ENCODE measurements at regions not wholly inside any gene's neighbourhood (a gene's known extent, or its start where the extent isn't known, plus 50 kb on each side); places are given as distances from the start of the nearest gene placed in this dataset.
"Not testable (repeated sequence)": the region's sequence is repeated elsewhere in the genome, so short reads cannot be mapped to it uniquely, and the experiment has no call there.

DNA sequence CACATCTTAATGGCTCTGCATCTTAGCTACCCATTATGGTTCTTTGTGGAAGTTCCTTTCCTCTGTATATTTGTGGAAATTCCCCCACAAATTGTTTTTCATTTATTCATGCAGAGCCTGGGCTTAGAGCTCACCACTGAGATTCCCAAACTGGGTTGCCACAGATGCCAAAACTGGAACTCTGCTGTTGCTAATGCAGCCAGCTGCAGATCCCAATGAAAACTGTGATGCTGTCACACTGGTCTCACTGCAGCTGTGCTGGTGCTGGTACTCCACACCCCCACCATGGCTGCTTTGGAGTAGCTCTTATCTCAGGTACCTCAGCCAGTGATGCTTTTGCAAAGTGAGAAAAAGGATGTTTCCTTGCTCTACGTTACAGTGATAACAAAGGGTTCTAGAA is 87.7 kb downstream of the DCK start:
- no peaks in the 10 kb centered on the region for H3K9me3 Mint-ChIP-seq
- H3K27me3 Mint-ChIP-seq (ENCODE audit: low read depth), result peaks cover 5% of the 10 kb centered on the region
- H3K4me1 Mint-ChIP-seq (ENCODE audit: low read depth), result no peaks in the 10 kb centered on the region

DNA sequence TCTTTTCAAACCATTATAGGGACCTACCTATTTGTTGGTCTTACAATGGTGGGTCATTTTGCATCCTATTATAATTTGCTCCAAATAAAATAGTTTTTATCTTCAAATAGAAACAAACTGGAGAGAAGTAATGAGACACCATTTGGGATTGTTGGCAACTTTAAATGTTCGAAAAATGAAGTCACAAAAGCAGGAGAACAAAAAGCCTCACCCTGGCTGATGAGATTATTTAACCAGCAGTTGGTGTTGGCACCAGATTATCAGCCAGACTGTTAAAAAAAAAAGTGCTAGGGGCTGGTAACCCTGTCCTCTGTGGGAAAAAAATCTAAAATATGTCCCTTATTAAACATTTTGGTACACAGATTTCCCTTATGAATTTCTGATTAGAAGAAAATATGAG is 100.3 kb downstream of the DCK start:
- peaks cover 7% of the 10 kb centered on the region for H3K9me3 Mint-ChIP-seq
- no peak overlapping the region for H3K4me3 Mint-ChIP-seq
- peaks cover 5% of the 10 kb centered on the region for H3K4me1 Mint-ChIP-seq (ENCODE audit: low read depth)
- no peaks in the 10 kb centered on the region for H3K36me3 Mint-ChIP-seq (ENCODE audit: low read depth)
- peaks cover 3% of the 10 kb centered on the region for H3K27me3 Mint-ChIP-seq (ENCODE audit: low read depth)
- no peak overlapping the region for H3K27ac Mint-ChIP-seq

More for the DNA sequence above, 87.7 kb downstream of the DCK start:
- Mint-ChIP-seq H3K27ac (no peak overlapping the region), H3K4me3 (no peak overlapping the region), H3K36me3 (ENCODE audit: low read depth) (no peaks in the 10 kb centered on the region)

DNA sequence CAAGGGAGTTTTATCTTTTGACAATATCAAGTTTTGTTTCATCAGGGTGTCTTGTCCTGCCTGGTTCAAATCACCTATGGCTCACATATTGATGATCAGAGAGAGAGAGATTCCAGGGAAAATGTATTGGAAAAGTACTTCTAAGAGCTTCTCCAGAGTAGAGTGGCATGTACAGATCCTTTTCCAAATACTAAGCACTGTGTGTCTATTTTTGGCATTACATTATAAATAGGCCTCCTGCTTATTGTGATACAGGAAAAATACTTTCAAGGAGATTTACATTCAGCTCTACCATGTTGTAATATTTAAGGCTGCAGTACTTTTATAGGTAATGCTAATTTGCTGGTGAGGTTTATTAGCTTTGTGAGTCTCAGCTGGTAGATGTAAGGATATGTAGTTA is 100.8 kb downstream of the DCK start:
- no peak overlapping the region for H3K27ac Mint-ChIP-seq
- H3K4me1 Mint-ChIP-seq (ENCODE audit: low read depth), result peaks cover 5% of the 10 kb centered on the region
- no peak overlapping the region for H3K4me3 Mint-ChIP-seq
- peaks cover 6% of the 10 kb centered on the region for H3K27me3 Mint-ChIP-seq (ENCODE audit: low read depth)
- H3K36me3 Mint-ChIP-seq (ENCODE audit: low read depth), result no peaks in the 10 kb centered on the region
- H3K9me3 Mint-ChIP-seq, result peaks cover 7% of the 10 kb centered on the region

DNA sequence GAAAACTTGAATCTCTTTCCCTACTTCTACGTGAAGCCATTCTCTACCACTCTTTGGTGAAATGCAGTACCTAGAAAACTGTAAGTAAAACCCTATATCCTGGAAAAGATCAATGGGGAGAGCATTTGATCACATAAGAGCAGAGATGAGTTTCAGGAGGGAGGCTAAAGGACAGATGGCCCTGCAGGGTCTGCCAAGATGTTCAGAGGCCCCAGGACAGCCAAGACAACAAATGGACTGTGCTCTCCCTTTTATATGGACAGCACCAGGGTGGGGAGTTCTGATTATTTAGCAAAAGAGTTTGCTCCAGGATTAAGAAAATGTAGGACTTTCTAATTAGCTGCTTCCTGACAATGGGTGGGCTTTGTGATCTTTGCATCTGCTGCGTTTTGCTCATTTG is 101.7 kb downstream of the DCK start:
- Mint-ChIP-seq H3K27me3 (ENCODE audit: low read depth) (peaks cover 15% of the 10 kb centered on the region), H3K36me3 (ENCODE audit: low read depth) (no peaks in the 10 kb centered on the region), H3K4me1 (ENCODE audit: low read depth) (peaks cover 5% of the 10 kb centered on the region), H3K4me3 (no peak overlapping the region), H3K9me3 (peaks cover 7% of the 10 kb centered on the region), H3K27ac (no peak overlapping the region)

DNA sequence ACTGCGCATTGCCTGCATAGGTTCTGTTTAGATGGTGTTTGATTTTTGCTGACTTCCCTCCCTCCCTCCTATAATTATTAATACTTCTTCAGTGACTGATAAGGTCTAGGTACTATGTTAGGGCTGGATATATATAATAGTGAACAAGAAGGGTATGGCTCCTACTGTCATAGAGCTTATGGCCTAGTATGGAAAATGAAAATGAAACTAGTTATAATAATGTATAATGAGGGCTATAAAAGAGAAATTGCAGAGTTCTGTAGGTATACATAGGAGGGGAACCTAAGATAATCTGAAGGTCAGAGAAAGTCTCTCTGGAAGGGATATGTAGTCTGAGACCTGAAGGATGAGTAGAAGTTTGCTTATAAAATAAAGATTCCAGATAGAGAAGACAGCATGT is 102.1 kb downstream of the DCK start:
- H3K4me3 Mint-ChIP-seq, result no peak overlapping the region
- H3K27ac Mint-ChIP-seq, result no peak overlapping the region
- peaks cover 19% of the 10 kb centered on the region for H3K27me3 Mint-ChIP-seq (ENCODE audit: low read depth)

DNA sequence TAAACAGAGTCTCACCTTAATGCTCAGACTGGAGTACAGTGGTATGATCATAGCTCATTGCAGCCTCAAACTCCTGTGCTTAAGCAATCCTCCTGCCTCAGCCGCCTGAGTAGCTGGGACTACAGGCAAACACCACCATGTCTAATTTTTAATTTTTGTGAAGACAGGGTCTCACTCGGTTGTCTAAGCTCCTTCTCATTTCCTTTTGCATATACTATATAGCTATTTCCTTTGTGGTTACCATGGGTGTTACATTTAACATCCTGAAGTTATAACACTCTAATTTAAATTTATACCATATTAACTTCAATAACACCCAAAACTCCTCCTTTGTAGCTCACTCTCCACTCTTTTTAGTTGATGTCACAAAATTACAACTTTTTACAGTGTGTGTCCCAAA is 114.3 kb downstream of the DCK start:
- no peaks in the 10 kb centered on the region for H3K27me3 Mint-ChIP-seq (ENCODE audit: low read depth)
- no peak overlapping the region for H3K27ac Mint-ChIP-seq
- H3K9me3 Mint-ChIP-seq, result no peaks in the 10 kb centered on the region
- peaks cover 4% of the 10 kb centered on the region for H3K4me1 Mint-ChIP-seq (ENCODE audit: low read depth)
- H3K36me3 Mint-ChIP-seq (ENCODE audit: low read depth), result no peaks in the 10 kb centered on the region
- no peak overlapping the region for H3K4me3 Mint-ChIP-seq

More for the DNA sequence above, 102.1 kb downstream of the DCK start:
- peaks cover 5% of the 10 kb centered on the region for H3K4me1 Mint-ChIP-seq (ENCODE audit: low read depth)
- H3K9me3 Mint-ChIP-seq, result peaks cover 10% of the 10 kb centered on the region
- H3K36me3 Mint-ChIP-seq (ENCODE audit: low read depth), result no peaks in the 10 kb centered on the region

DNA sequence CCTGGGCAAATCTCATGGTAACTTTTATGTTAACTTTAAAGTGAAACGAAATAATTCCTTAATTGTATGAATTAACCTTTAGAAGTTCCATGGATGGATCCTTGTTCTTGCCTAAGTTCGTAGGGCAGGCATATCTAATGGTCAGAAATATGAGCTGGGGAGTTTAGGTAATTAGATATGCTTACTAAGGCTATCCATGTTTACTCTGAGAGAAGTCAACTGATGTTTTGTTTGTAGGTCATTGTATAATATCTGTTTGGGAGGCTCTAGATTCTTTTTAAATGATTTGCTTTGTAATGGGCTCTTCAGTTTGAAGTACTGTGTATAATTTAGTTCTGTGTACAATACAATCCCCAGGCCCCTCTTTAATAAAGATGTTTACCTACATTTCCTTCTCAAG is 117.0 kb downstream of the DCK start:
- Mint-ChIP-seq H3K27me3 (ENCODE audit: low read depth) (no peaks in the 10 kb centered on the region), H3K36me3 (ENCODE audit: low read depth) (no peaks in the 10 kb centered on the region), H3K27ac (no peak overlapping the region), H3K4me3 (no peak overlapping the region), H3K9me3 (no peaks in the 10 kb centered on the region), H3K4me1 (ENCODE audit: low read depth) (peaks cover 4% of the 10 kb centered on the region)

DNA sequence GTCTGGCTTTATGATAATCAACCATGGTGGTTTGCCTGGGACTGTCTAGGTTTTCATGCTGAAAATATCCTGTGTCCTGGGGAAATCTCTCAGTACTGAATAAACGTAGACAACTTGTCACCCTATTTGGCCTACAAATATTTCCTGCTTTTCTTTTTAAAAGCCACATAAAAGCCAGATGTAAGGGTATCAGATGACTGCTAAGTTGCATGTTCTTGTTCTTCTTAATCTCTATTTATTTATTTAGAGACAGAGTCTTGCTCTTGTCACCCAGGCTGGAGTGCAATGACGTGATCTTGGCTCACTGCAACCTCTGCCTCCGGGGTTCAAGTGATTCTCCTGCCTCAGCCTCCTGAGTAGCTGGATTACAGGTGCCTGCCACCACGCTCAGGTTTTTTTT is 117.7 kb downstream of the DCK start:
- not testable (repeated sequence) for H3K4me1 Mint-ChIP-seq (ENCODE audit: low read depth); H3K36me3 Mint-ChIP-seq (ENCODE audit: low read depth); H3K27ac Mint-ChIP-seq; H3K27me3 Mint-ChIP-seq (ENCODE audit: low read depth); H3K4me3 Mint-ChIP-seq; H3K9me3 Mint-ChIP-seq

DNA sequence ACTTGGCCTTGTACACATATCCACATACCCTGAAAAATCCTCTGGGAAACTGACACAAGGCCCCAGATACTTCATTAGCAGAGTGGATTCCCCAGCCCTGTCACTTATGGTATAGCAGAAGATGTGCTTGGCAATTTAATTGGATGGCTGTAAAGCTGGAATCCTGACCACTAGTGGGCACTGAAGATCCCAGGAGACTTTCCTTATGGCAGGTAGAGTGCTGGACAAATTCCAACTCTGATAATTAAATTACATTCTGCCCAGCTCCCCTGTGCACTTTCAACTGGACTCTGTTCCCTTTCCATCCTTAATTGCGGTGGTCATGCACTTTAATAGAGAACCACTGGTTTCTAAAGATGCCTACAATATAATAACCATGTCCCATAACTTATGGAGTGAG is 119.8 kb downstream of the DCK start:
- Mint-ChIP-seq H3K27ac (no peak overlapping the region), H3K36me3 (ENCODE audit: low read depth) (no peaks in the 10 kb centered on the region), H3K4me1 (ENCODE audit: low read depth) (no peaks in the 10 kb centered on the region), H3K27me3 (ENCODE audit: low read depth) (no peaks in the 10 kb centered on the region), H3K9me3 (no peaks in the 10 kb centered on the region), H3K4me3 (no peak overlapping the region)

DNA sequence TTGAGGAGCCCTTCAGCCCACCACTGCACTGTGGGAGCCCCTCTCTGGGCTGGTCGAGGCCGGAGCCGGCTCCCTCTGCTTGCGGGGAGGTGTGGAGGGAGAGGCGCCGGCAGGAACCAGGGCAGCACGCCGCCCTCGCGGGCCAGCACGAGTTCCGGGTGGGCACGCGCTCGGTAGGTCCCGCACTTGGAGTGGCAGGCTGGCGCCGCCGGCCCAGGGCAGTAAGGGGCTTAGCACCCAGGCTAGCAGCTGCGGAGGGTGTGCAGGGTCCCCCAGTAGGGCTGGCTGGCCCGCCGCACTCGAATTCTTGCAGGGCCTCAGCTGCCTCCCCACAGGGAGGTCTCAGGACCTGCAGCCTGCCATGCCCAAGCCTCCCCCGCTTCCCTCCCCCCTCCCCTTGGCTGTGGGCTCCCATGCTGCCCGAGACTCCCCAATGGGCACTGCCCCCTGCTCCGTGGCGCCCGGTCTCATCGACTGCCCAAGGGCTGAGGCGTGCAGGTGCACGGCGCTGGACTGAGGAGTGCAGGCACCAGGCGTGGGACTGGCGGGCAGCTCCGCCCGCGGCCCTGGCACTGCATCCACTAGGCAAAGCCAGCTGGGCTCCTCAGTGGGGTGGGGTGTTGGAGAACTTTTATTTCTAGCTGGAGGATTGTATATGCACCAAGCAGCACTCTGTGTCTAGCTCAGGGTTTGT is 127.5 kb downstream of the DCK start:
- no peaks in the 10 kb centered on the region for H3K36me3 Mint-ChIP-seq (ENCODE audit: low read depth)
- H3K9me3 Mint-ChIP-seq, result peaks cover 4% of the 10 kb centered on the region
- H3K4me1 Mint-ChIP-seq (ENCODE audit: low read depth), result no peaks in the 10 kb centered on the region
- H3K27me3 Mint-ChIP-seq (ENCODE audit: low read depth), result no peaks in the 10 kb centered on the region
- H3K27ac Mint-ChIP-seq, result no peak overlapping the region
- no peak overlapping the region for H3K4me3 Mint-ChIP-seq

DNA sequence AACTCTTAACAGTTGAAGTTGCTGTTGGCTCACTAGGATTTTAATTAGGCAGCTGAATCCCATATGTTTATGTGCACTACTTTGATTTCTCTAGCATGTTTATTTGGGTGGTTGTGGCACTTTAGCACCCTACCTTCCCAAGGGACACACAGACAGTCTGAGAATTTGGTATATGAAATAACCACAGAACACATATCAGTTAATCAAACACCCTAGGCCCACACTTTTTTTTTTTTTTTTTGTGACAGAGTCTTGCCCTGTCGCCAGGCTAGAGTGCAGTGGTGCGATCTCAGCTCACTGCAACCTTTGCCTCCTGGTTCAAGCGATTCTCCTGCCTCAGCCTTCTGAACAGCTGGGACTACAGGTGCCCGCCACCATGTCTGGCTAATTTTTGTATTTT is 130.5 kb downstream of the DCK start:
- Mint-ChIP-seq H3K4me3 (no peak overlapping the region), H3K27me3 (ENCODE audit: low read depth) (peaks cover 8% of the 10 kb centered on the region), H3K9me3 (peaks cover 4% of the 10 kb centered on the region), H3K4me1 (ENCODE audit: low read depth) (no peaks in the 10 kb centered on the region), H3K27ac (no peak overlapping the region), H3K36me3 (ENCODE audit: low read depth) (no peaks in the 10 kb centered on the region)

DNA sequence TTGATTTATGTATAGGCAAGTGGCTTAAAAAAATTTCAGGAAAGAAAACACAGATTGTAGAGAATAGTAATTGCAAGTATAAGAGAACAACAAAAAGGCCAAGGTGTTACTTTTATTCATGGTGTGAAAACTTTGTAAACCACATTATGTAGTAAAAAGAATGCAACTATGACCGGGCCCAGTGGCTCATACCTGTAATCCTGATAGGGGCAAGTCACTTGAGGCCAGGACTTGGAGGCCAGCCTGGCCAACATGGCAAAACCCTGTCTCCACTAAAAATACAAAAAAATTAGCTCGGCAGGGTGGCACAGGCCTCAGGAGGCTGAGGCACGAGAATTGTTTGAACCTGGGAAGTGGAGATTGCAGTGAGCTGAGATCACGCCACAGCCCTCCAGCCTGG is 131.7 kb downstream of the DCK start:
- Mint-ChIP-seq H3K36me3 (ENCODE audit: low read depth) (no peaks in the 10 kb centered on the region), H3K4me1 (ENCODE audit: low read depth) (no peaks in the 10 kb centered on the region), H3K27ac (no peak overlapping the region), H3K4me3 (no peak overlapping the region), H3K9me3 (peaks cover 4% of the 10 kb centered on the region), H3K27me3 (ENCODE audit: low read depth) (peaks cover 8% of the 10 kb centered on the region)

DNA sequence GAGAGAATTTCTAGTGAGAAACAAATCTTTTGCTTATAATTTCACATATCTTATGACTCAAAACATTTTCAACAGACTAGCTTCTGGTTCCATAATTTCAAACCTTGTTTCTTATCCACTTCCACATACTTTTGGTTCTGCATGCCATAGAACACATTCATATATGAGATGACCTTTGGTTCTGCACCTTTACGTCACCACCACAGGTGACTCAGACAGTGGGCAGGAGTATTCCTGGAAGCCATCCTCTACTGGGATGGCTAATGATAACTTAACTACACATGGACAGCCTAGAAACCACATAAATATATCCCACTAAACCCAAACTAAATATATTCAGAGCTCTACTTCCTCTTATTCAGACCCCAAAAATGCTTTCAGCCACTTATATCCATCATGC is 133.3 kb downstream of the DCK start:
- Mint-ChIP-seq H3K27me3 (ENCODE audit: low read depth) (peaks cover 8% of the 10 kb centered on the region), H3K36me3 (ENCODE audit: low read depth) (no peaks in the 10 kb centered on the region), H3K4me1 (ENCODE audit: low read depth) (no peaks in the 10 kb centered on the region), H3K4me3 (no peak overlapping the region), H3K27ac (no peak overlapping the region), H3K9me3 (peaks cover 3% of the 10 kb centered on the region)

DNA sequence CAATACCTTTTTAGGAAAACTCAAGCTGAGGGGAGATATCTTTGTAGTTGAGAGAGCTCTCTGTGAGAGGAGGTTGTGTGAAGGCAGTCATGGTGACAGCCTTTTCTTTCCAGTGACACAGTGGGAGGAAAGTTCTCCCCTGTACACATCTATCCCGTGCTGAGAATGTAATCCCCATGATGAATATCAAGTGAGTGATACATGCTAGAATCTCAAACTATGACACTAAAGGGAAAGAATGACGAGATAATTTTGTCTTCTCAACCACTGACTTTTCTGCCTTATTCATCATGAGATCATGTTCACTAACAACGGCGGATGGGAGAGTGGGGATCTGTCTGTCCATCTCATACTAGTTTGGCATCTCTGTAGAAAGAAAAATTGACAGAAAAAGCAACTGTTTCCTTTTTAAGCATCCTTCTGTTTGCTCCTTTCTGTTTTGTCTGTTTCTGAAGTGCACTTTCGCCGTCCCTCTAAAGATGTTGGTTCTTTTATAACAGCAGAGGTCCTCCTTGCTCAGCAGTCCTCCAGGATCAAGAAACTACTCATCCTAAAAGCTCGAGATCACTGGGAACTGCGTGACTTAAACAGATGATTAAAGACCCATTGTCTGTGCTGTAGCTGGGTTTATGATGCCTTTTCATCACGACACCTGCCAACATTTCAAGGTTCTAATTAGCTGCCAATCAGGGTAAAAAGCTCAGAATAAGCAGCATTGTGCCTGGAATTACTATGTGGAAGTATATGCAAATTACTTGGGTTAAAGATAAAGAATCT is 137.6 kb downstream of the DCK start:
- Mint-ChIP-seq H3K27ac (no peak overlapping the region), H3K27me3 (ENCODE audit: low read depth) (peaks cover 8% of the 10 kb centered on the region), H3K9me3 (no peaks in the 10 kb centered on the region), H3K4me1 (ENCODE audit: low read depth) (no peaks in the 10 kb centered on the region), H3K4me3 (no peak overlapping the region), H3K36me3 (ENCODE audit: low read depth) (no peaks in the 10 kb centered on the region)

DNA sequence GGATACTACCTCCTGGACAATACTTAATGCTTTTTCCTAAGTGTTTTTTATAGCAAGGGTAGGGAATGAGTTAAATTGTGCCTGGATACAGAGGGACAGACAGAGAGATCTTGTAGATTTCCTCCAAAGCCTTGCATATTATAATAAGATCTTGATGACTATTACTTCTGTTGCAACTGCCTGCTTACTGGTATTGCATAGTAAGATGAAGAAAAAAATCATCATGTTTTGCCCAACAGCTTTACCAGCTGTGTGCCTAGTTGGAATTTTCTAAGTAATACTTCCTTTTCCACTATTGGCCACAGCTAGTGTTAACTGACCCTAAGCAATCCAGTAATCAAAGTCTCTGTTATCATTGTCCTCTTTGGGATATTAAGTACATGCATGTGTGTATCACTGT is 139.0 kb downstream of the DCK start:
- Mint-ChIP-seq H3K27me3 (ENCODE audit: low read depth) (peaks cover 3% of the 10 kb centered on the region), H3K27ac (no peak overlapping the region), H3K36me3 (ENCODE audit: low read depth) (no peaks in the 10 kb centered on the region), H3K4me1 (ENCODE audit: low read depth) (no peaks in the 10 kb centered on the region), H3K4me3 (no peak overlapping the region), H3K9me3 (no peaks in the 10 kb centered on the region)

All from T-helper 1 cell treated with Interleukin-12 subunit alpha and Interleukin-12 subunit beta and Interleukin-4 antibody, amounts not matched to agents 30 μg/mL and 1 μg/mL, for 36 hours (primary cell).